Activated CD4-positive, alpha-beta T cell treated with anti-CD3 and anti-CD28 coated beads, Interleukin-2, amount 10 ng/mL, durations not matched to agents 24 days and 14 days (primary cell): ENCODE measurements at regions not wholly inside any gene's neighbourhood (a gene's known extent, or its start where the extent isn't known, plus 50 kb on each side); places are given as distances from the start of the nearest gene placed in this dataset.

ENCODE experiments used
- DNase-seq: peaks from one replicate; pipeline ENCODE4 v3.0.0; 2022
- H3K27ac Mint-ChIP-seq: one replicate; pipeline ENCODE4 v1.8.0; 2022; ENCODE audit warnings: mild to moderate bottlenecking, mixed read lengths
- H3K27me3 Mint-ChIP-seq: one replicate; pipeline ENCODE4 v1.8.0; 2022; ENCODE audit warnings: mixed read lengths
- H3K36me3 Mint-ChIP-seq: one replicate; pipeline ENCODE4 v1.8.0; 2022; ENCODE audit warnings: low read depth, mild to moderate bottlenecking, mixed read lengths
- H3K4me1 Mint-ChIP-seq: one replicate; pipeline ENCODE4 v1.8.0; 2021; ENCODE audit warnings: mixed read lengths
- H3K4me3 Mint-ChIP-seq: one replicate; pipeline ENCODE4 v1.8.0; 2022; ENCODE audit warnings: mild to moderate bottlenecking, moderate library complexity, mixed read lengths
- H3K9me3 Mint-ChIP-seq: one replicate; pipeline ENCODE4 v1.8.0; 2021; ENCODE audit warnings: mixed read lengths
- intact Hi-C: fragments of 100-400 bp; cut with micrococcal nuclease; formaldehyde crosslinking; loops from one replicate; pipeline ENCODE4 v1.15.1; 2023

DNA sequence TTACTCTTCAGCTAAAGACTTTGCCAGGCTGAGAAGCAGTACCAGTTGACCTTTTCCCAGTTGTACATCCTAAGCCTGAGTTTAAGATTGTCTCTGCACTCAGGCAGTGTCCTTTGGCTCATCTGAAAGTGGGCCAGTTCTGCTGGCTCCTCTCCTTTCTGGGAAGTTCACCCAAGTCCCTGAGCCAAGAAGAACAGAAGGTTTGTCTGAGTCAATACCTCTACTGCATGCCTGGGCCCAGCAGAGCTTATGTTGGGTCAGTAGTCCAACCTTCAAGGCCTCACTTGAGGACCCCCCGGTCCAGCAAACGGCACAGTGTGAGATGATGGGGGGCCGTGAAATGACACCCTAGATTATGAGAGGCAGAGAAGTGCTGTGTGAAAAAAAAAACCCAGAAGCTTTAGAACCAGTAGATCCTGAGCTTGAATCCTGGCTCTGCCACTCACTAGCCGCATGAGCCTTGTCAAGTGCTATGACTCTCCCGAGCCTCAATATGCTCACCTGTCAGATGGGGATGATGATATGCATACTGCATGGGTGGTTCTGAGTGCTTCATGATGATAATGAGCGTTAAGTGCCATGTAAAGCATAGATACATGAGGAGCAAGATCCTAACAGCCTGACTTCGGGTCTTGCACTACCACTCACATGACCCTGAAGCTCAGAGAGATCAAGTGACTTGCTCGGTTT is 156.0 kb downstream of the MACROH2A1 start:
- Mint-ChIP-seq H3K27ac (no peak overlapping the region), H3K9me3 (no peaks in the 10 kb centered on the region), H3K36me3 (no peaks in the 10 kb centered on the region), H3K27me3 (no peaks in the 10 kb centered on the region), H3K4me1 (peaks cover 2% of the 10 kb centered on the region), H3K4me3 (no peak overlapping the region)
- intact Hi-C loops: no loop called here
- DNase-seq: no peak

DNA sequence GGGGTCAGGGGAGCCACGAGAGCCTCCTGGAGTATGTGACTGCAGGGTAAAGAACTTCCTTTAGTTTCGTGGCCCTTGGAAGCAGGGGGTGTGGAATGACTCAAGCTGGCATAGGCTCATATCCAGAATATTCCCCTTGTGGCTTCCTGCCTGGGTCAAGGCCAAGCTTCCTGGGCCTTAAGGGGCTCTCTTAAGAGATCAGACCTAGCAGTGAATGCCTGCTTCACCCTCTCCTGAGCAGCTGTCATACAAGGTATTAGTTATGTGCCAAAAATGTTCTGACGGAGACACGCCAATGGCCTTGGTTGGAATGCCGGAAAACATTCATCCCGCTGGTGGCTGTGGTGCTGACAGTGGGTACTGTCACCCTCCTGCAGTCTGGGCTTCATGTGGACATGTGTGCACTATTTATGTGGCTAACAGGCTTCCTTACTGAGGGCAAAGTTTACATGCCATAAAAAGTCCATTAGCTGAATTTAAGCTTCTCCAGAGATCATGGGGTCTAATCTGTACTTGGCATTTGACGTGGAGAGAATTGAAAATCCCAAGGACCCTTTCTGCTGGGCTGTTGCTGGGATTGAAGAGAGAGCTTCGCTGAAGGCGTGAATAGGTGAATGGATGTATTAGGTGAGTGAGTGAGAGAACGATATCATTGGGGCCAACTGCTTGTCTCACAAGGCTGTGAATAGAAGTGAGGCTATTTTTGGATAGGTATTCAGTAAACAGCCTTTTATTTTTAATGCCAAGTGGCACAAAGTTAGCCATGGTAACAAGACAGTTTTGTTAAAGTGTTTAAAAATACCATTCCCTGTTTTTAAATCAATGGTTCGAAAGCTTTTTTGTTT is 156.8 kb downstream of the MACROH2A1 start:
- intact Hi-C loops: no loop called here
- Mint-ChIP-seq H3K4me3 (no peak overlapping the region), H3K36me3 (no peaks in the 10 kb centered on the region), H3K9me3 (no peaks in the 10 kb centered on the region), H3K4me1 (peaks cover 2% of the 10 kb centered on the region), H3K27me3 (no peaks in the 10 kb centered on the region), H3K27ac (no peak overlapping the region)
- no peak for DNase-seq

DNA sequence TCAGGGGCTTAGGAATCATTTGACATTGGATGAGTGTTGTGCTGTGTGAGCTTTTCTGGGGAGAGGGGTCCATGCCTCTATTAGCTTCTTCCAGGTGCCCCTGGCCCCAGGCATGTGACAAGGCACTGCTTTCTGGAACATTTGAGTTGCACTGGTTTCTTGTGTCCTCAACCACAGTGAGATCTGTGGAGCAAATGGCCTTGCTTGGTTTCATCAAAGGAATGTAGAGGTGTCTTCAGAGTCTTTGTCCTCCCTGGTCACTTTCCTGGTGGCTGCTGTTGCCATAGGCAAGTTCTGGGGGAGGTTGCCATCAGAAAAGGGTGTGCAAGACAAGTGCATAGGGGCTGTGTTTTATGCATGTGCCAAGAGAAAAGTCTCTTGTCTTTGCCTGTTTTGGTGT is 157.5 kb downstream of the MACROH2A1 start:
- no peaks in the 10 kb centered on the region for H3K27me3 Mint-ChIP-seq
- intact Hi-C loops: no loop called here
- H3K4me3 Mint-ChIP-seq: no peak overlapping the region
- H3K27ac Mint-ChIP-seq: no peak overlapping the region
- no peaks in the 10 kb centered on the region for H3K9me3 Mint-ChIP-seq
- no peak for DNase-seq
- H3K36me3 Mint-ChIP-seq: no peaks in the 10 kb centered on the region
- peaks cover 2% of the 10 kb centered on the region for H3K4me1 Mint-ChIP-seq

DNA sequence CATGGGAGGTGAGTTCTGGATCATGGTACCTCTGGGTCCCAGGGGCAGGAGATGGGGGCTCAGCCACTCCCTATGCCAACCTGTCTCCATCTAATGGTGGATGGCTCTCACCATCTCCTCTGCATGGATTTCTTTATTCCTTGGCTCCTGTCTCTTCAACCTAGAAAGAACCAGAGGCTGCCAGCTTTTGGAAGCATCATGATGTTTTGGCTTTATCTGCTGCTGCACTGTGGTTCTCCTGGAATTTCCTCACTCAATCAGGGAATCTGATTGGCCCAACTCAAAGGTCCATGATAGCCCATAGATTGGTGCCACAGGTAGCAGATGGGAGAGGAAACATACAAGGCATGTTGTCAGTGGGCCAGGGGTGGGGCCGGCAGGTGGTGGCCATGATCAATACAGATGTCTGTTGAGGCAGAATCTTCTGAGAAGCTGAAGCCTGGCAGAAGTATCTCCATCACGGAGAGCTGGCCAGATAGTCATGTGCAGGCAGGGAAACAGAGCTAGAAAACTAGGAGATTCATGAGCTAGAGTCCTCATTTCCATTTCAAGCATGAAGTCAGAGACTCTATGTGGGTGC is 158.2 kb downstream of the MACROH2A1 start:
- no peaks in the 10 kb centered on the region for H3K27me3 Mint-ChIP-seq
- no peak overlapping the region for H3K27ac Mint-ChIP-seq
- no peak for DNase-seq
- peaks cover 1% of the 10 kb centered on the region for H3K4me1 Mint-ChIP-seq
- H3K9me3 Mint-ChIP-seq: no peaks in the 10 kb centered on the region
- intact Hi-C loops: no loop called here
- no peaks in the 10 kb centered on the region for H3K36me3 Mint-ChIP-seq
- no peak overlapping the region for H3K4me3 Mint-ChIP-seq

DNA sequence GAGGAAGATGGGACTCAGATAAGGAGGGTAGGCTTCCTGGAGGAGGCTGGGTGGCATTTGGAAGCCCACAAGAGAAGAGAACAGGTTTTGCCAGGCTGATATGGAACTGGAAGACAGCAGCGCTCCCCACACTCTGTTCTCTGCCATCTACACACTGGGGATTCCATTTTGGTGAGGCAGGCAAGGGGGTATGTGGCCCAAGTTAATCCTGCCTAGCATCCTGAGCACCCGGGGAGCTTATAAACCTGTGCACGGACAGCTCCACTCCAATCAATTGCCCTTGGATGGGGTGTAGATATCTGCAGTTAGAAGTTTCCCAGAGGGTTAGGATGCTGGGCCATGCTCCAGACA is 158.8 kb downstream of the MACROH2A1 start:
- intact Hi-C loops: no loop called here
- H3K4me1 Mint-ChIP-seq: no peaks in the 10 kb centered on the region
- H3K9me3 Mint-ChIP-seq: no peaks in the 10 kb centered on the region
- no peak overlapping the region for H3K4me3 Mint-ChIP-seq
- no peaks in the 10 kb centered on the region for H3K27me3 Mint-ChIP-seq
- H3K36me3 Mint-ChIP-seq: no peaks in the 10 kb centered on the region
- no peak overlapping the region for H3K27ac Mint-ChIP-seq
- no peak for DNase-seq

DNA sequence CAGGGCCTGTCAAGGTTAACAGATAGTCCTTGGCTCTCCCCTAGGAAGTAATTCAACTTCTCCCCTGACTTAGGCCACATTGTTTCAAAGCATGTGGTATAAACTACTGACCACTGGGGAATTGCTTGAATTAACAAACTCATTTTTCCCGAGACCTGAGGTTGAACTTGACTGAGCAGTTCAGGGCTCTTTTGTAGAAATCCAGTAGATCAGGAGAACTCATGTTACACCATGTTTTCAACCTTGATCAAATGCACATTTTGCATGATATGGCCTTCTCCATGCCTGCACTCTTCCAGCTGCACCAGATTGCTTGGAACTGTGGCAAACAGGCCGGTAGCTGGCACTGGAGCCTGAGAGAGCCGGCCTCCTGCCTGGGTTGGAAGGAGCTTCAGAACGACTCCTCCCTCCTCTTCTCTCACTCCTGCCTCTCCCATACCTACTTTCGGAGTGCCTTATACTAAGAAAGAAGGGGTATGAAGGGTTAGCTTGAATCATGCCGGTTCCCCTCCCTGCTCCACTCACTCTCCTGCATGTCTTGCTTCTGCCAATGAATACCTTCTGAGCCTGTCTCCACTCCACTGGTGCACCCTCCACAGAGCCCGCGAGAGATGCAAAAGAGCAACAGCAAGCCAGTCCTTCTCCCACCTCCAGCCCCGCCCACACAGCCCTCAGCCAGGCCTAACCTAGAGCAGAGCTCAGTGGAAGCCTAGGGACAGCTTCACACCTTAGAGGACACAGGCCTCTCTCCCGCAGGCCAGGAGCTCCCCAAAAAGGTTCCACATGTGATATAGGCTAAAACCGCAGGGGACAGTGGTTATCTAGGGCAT is 159.4 kb downstream of the MACROH2A1 start:
- intact Hi-C loops: no loop called here
- DNase-seq: no peak
- H3K4me1 Mint-ChIP-seq: no peaks in the 10 kb centered on the region

DNA sequence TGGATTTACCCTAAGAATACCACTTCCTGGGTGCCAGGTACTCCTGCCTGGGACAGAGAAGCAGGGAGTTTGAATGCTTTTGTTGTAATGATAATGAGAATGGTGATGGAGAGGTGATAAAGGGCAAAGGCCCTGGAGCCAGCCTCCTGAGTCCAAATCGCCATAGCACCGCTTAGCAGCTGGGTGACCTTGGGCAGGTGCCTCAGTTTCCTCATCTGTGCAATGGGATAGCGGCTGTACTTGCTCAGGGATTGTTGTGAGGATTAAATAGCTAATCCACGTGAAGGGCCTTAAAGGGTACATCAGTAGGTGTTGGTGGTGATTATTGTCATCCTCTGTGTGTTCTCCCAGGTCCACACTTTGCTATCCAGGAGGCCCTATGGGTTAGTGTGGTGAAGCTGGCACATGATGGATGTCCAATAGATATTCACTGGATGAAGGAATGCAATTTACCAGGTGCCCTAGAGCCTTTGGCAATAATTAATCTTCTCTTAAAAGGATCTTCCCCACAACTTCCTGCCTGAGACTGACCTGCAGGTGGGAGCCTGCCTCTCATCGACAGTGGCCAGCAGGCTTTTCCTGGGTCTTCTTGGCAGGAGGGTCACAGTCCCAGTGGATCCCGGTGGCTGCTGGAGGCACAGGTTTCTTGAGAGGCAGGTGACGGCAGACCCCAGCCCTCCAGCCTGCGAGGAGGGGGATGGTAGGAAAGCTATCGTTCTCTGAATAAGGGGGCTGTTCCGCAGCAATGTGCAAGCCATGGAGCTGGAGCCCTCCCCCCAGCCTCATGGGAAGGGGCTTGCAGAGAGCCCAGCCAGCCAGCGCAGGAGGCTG is 160.2 kb downstream of the MACROH2A1 start:
- Mint-ChIP-seq H3K36me3 (no peaks in the 10 kb centered on the region), H3K4me3 (no peak overlapping the region), H3K27ac (no peak overlapping the region), H3K4me1 (no peaks in the 10 kb centered on the region), H3K27me3 (peaks cover 3% of the 10 kb centered on the region), H3K9me3 (no peaks in the 10 kb centered on the region)
- intact Hi-C loops: no loop called here
- no peak for DNase-seq

More for the DNA sequence above, 159.4 kb downstream of the MACROH2A1 start:
- no peaks in the 10 kb centered on the region for H3K9me3 Mint-ChIP-seq
- H3K27me3 Mint-ChIP-seq: no peaks in the 10 kb centered on the region
- no peaks in the 10 kb centered on the region for H3K36me3 Mint-ChIP-seq
- H3K4me3 Mint-ChIP-seq: no peak overlapping the region
- H3K27ac Mint-ChIP-seq: no peak overlapping the region

DNA sequence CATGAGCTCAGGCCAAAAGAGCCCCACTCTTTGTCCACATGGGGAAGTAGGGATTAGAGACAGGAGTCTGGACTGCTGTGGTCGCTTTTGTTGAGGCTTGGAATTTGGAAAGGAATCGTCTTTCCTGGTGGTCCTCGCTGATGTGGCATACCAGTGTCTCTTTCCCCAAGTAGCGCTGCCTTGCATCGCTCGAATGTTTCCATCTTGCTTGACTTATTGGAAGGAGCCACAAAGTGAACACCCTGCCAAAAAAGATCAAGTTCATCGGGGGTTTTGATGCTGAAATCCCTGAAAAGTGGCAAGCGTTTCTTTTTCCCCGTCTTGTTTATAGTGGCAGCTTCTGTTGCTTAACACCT is 161.3 kb downstream of the MACROH2A1 start:
- DNase-seq: no peak
- Mint-ChIP-seq H3K9me3 (no peaks in the 10 kb centered on the region), H3K4me3 (no peak overlapping the region), H3K4me1 (no peaks in the 10 kb centered on the region), H3K27ac (no peak overlapping the region), H3K36me3 (no peaks in the 10 kb centered on the region), H3K27me3 (peaks cover 3% of the 10 kb centered on the region)
- intact Hi-C loops: no loop called here

DNA sequence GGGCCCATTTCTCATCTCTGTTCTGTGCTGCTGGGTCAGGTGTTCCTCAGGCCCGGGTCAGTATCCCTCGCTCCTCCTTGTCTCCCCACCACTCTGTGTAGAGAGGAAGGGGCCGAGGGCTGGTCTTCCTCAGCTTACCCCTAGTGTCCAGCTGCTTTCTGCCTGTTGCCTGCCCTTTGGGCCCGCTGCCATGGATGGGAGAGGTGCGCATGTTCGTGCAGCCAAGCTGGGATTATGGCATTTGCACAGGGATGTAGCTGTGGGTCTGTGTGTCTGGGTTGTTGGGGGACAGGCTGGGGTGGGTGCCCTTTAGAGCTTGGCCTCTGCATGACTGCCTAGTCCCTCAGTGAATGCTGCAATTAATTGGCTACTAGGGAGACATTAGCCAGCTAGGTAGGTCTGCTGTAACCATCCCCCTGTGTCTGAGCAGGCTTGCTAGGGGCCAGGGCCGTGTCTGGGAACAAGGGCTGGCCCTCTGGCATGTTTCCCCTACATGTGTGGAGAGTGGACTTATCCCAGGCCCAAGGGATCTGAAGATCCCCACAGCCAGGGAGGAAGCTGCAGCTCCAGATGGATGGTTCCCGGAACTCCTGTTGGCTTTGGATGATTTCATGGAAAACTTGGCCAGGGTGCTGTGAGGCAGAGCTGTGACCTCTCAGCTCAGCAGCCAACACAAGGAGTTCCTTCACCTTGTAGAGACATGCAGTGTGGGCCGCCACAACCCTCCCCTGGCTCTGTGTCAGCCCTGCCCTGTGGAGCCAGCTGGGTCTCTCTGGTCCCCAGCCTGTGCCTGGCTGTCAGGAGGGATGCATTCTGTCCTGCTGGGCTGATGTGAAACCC is 161.9 kb downstream of the MACROH2A1 start:
- no peaks in the 10 kb centered on the region for H3K4me1 Mint-ChIP-seq

DNA sequence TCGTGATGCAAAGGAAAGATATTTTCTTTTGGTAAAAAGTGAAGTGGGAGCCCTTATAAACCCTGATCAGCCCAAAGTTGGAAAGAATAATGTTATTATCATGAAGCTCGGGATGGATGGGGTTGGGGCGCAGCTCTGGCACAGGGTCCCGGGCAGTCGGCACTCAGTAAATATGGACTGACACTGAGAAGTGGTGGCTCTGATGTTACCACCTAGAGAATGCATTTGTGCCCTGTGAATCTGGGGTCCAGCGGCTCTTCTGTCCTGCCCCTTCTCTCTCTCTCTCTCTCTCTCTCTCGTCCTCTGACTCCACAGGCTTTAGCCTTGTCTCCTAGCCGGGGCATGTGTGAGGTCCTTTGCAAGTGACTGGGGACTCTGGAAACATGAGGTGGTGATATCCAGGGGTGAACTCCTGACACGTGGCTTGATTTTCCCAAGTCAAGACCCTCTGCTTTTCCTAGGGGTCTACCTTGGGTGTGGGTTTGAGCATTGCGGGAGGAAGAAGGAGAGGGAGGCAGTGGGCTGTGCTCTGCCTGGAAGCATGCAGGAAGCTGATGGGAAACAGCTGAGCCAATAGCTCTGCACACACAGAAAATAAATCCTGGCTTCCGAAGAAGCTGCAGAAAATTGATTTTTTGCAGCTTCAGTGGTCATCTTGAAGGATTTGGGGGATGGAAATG is 162.7 kb downstream of the MACROH2A1 start:
- H3K9me3 Mint-ChIP-seq: no peaks in the 10 kb centered on the region
- no peaks in the 10 kb centered on the region for H3K36me3 Mint-ChIP-seq
- H3K4me1 Mint-ChIP-seq: no peaks in the 10 kb centered on the region
- intact Hi-C loops: no loop called here
- no peak for DNase-seq
- no peak overlapping the region for H3K4me3 Mint-ChIP-seq
- H3K27ac Mint-ChIP-seq: no peak overlapping the region
- peaks cover 3% of the 10 kb centered on the region for H3K27me3 Mint-ChIP-seq

More for the DNA sequence above, 161.9 kb downstream of the MACROH2A1 start:
- Mint-ChIP-seq H3K27me3 (peaks cover 3% of the 10 kb centered on the region), H3K9me3 (no peaks in the 10 kb centered on the region), H3K4me3 (no peak overlapping the region), H3K27ac (no peak overlapping the region), H3K36me3 (no peaks in the 10 kb centered on the region)
- intact Hi-C loops: no loop called here
- DNase-seq: no peak

DNA sequence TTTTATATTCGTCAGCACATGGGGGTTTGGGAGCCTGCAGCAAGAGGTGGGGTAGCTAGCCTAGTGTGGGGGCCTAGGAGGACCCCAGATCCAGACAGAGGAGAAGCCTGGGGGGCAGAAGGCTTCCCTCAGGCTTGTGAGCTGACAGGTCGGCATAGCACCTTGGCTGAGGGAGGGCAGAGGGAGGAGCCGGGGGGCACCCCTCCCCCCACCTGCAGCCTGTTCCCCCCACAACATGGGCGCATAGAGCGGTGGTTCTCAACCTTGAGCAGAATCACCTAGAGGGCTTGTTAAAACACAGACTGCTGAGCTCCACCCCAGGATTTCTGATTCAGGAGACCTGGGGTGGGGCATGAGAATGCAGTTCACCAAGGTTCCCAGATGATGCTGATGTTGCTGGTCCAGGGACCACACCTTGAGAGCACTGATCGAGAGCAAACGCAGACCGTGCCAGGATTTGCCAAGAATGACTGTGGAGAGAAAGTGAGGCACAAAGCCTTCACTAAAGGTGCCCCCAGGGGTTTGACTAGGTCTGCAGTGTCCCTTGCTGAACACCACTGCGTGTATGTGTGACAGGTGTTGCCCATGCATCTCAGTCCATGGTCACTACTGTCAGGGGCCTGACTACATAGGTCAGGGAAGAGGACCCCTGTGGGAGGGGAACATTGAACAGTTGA is 163.3 kb downstream of the MACROH2A1 start:
- no peak overlapping the region for H3K4me3 Mint-ChIP-seq
- peaks cover 3% of the 10 kb centered on the region for H3K27me3 Mint-ChIP-seq
- H3K9me3 Mint-ChIP-seq: no peaks in the 10 kb centered on the region
- DNase-seq: no peak
- intact Hi-C loops: no loop called here
- no peaks in the 10 kb centered on the region for H3K4me1 Mint-ChIP-seq
- no peak overlapping the region for H3K27ac Mint-ChIP-seq
- no peaks in the 10 kb centered on the region for H3K36me3 Mint-ChIP-seq
